HG02870 (cell line): ENCODE measurements at regions not wholly inside any gene's neighbourhood (a gene's known extent, or its start where the extent isn't known, plus 50 kb on each side); places are given as distances from the start of the nearest gene placed in this dataset.
"Not testable (repeated sequence)": the region's sequence is repeated elsewhere in the genome, so short reads cannot be mapped to it uniquely, and the experiment has no call there.

Source experiments
- ATAC-seq: cut with Tn5 transposase; IDR thresholded peaks from one replicate; pipeline ENCODE4 v1.9.1; 2021; ENCODE audit warnings: mild to moderate bottlenecking, moderate library complexity; ENCODE audit not compliant: unreplicated experiment

GRCh38 chr2:139609109-139609508 is 828.9 kb upstream of the NXPH2 start:
- no peak for ATAC-seq

- ATAC-seq = no peak
Observed at GRCh38 chr2:139605668-139606067, 825.5 kb upstream of the NXPH2 start.

GRCh38 chr2:139600166-139600565 is 820.0 kb upstream of the NXPH2 start:
- ATAC-seq = no peak

DNA sequence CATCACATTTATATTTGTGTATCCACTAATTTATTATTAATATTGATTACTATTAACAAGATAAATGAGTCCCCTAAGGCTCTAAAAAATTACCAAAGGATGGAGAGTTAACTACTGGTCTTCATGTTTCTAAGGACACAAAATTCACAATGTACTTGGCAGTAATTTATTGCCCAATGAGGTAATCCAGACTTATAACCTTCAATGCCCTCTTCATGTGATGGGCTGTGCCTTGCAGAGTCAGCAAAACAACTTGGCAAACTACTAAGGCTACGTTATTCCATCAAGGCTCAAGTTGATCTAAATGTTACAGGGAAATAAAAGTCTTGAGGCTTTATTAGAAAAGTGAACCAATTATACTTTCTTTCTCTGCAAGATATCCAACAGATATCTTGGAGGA is 804.9 kb upstream of the NXPH2 start:
- ATAC-seq = no peak

- no peak for ATAC-seq
Observed at GRCh38 chr2:139574371-139574770, 794.2 kb upstream of the NXPH2 start.

GRCh38 chr2:139556789-139557188 is 776.6 kb upstream of the NXPH2 start:
- ATAC-seq = no peak

- ATAC-seq = no peak
Observed at GRCh38 chr2:139550873-139551272, 770.7 kb upstream of the NXPH2 start.

- no peak for ATAC-seq
Observed at GRCh38 chr2:139550341-139550740, 770.2 kb upstream of the NXPH2 start.

- no peak for ATAC-seq
Observed at GRCh38 chr2:139544186-139544851, 764.1 kb upstream of the NXPH2 start.

DNA sequence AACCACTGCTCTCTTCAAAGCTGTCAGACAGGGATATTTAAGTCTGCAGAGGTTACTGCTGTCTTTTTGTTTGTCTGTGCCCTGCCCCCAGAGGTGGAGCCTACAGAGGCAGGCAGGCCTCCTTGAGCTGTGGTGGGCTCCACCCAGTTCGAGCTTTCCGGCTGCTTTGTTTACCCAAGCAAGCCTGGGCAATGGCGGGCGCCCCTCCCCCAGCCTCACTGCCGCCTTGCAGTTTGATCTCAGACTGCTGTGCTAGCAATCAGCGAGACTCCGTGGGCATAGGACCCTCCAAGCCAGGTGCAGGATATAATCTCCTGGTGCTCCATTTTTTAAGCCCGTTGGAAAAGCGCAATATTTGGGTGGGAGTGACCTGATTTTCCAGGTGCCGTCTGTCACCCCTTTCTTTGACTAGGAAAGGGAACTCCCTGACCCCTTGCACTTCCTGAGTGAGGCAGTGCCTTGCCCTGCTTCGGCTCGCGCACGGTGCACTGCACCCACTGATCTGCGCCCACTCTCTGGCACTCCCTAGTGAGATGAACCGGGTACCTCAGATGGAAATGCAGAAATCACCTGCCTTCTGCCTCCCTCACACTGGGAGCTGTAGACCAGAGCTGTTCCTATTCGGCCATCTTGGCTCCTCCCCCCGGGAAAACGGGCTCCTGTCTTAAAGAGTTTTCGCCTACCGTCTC is 758.3 kb upstream of the NXPH2 start:
- ATAC-seq = not testable (repeated sequence)

DNA sequence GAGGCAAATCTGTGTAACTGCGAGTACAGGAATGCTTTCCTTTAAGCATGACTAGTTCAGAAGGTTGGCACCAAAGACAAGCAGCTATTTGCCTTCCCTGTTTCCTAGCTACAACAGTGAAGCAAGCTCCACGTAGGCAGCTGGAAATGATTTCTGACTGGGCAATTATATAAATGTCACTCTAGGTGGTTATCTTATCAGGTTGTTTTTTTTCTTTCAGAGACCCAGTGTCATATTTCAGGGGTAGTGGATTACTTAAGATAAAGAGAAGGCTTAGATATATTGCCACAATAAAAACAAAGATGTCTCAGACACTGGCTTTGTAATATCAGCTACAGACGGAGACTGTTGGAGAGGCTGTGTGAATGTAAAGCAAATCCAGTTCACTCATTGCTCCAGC is 748.9 kb upstream of the NXPH2 start:
- no peak for ATAC-seq

DNA sequence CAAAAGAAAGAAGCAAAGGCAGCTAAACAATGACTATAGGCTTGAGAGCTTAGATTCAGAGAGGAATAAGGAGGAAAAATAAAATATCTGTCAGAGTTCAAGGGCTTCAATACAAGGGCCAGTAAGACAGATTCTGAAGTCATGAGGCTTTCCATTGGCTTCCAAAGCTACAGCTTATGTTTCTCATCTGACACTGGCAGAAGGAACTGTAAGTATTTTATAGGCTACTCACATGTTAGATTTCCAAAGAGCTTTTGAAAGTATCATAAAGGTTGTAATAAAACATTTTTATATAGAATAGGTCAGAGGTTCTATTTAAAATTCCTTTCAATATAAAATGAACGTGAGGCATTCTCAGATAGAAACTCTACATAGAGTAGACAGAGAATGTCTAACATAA is 746.6 kb upstream of the NXPH2 start:
- ATAC-seq = no peak

- ATAC-seq = no peak
Observed at GRCh38 chr2:139518321-139518720, 738.1 kb upstream of the NXPH2 start.

- no peak for ATAC-seq
Observed at GRCh38 chr2:139514951-139515350, 734.8 kb upstream of the NXPH2 start.

DNA sequence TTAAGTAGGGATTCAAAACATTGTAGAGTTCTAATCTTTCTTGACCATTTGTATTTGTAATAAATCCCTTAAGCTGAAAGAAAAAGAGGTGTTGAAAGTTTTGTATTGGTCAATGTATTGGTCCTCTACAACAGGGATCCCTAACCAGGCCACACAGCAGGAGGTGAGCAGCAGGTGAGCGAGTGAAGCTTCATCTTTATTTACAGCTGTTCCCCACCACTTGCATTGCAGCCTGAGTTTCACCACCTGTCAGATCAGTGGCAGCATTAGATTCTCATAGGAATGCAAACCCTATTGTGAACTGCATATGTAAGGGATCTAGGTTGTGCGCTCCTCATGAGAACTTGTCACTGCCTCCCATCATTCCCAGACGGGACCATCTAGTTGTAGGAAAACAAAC is 715.7 kb upstream of the NXPH2 start:
- no peak for ATAC-seq

DNA sequence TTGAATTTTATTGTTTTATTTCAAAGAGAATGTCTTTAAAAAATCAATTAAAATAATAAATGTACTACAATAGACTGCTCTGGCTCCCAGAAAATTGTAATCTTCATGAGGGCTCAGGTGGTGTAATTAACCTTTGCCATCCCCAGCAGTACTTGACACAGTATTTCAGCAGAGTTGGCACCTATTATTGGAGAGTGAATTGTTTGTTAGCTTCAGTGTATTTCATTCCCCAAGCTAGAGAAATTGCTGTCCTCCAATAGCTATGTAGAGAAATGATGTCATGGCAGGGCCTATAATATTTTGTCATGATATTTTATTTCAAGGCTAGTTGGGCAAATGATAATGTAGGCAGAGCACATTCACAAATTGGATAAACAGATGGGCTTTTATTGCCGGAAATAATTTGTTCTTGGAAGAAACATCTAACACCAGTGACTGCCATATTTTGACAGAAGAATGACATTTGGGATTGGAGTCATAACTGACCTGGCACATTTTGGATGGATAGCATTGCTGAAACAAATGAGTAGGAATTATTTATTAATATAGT is 712.0 kb upstream of the NXPH2 start:
- no peak for ATAC-seq

DNA sequence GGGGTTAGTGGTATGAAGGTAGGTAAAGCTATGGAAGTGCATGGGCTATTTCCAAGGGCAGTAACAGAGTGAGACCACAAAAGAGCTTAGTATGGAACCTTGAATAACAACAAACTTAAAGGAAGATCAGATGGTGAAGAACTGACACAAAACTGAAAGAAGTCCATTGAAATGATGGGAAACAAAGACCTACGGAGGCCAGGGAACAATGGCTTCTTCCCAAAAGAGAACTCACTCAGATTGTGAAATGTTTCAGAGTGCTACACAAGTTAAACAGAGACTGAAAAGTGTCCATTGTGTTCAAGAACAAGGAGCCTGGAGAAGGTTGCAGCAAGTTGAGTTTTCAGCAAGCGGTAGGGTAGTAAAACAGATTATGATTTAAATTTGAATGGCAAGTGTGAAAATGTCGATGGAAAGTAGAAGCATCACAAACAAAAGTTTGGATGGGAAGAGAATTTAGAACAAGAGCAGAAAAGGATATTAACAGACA is 700.0 kb upstream of the NXPH2 start:
- no peak for ATAC-seq

DNA sequence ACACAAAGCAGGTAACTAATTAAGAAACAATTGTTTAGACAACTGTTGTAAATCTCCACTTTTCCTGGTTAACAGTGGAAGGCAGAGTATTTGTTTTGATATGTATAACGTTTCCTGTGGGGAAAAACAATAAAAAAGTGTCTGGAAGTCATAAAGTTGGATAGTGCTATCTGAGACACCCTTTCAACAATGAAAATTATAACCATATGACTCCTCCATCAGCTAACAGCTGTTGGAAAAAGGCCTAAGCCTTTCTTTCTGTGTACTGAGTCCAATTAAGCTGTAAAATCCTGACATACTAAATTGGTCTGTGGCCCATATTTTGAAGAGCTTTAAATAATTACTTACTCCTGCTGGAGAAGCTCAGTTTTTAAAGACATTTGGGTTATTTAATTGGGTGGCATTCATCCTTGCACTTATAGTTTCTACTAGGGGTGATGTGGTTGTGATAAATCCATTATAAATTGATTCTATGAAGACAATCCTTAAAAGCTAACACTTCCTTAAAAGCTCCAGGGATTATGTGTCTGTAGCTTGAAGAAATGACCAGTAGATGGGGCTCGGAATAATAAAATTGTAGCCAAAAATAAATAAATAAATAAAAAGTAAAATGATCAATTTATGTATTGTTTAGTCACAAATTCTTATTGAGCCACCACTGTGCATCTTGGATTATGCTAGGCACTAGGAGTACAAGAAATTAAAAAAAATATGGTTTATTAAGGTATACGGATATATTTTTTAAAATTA is 698.1 kb upstream of the NXPH2 start:
- no peak for ATAC-seq

DNA sequence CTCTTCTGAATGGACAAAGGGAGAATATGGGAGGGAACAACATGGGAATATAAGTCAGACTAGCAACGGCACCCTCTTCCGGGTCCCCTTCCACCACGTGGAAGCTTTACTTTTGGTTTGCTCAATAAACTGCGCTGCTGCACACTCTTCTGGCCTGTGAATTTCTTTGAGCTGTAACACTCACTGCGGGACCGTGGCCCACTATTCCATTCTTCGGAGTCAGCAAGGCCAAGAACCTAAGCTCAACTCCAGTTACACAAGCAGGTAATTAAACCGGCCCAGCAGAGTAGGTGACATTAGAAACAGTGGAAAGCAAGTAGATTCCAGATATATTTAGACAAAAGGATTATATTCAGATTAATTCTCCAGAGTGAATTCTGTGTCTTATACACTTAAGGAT is 697.4 kb upstream of the NXPH2 start:
- ATAC-seq = no peak

- ATAC-seq = no peak
Observed at GRCh38 chr2:139469985-139470384, 689.8 kb upstream of the NXPH2 start.

- no peak for ATAC-seq
Observed at GRCh38 chr2:139465789-139466188, 685.6 kb upstream of the NXPH2 start.

DNA sequence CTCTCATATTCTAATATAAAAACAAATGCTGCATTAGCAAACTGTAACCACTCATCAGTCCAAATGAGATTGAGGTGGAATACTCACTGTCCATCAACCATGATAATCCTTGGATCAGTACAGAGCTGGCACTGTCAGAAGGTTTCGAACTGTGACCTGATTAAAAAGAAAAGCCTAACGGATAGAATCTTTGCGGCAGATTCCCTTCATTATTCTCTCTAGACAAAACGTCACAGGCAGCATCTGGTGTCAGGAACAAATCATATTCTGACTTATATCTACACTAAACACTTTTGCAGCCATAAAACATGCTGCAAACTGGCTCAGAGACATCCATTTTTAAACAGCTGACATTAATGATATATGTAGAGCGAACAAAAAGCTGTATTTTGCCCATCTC is 677.7 kb upstream of the NXPH2 start:
- no peak for ATAC-seq
